Endothelial cell of umbilical vein (primary cell): ENCODE measurements at regions not wholly inside any gene's neighbourhood (a gene's known extent, or its start where the extent isn't known, plus 50 kb on each side); places are given as distances from the start of the nearest gene placed in this dataset.

Experiments
- BruUV-seq: library from RNA; stranded (reverse); fragments of 400-500 nt; replicated peaks from 2 replicates; lab custom pipeline; 2021; lab: Mats Ljungman, UMichigan
- CTCF ChIA-PET: fragments of 300-600, 350-600 bp; sonication (Branson Sonifier 250); formaldehyde crosslinking; loops from one replicate; lab custom pipeline; 2021; ENCODE audit warnings: antibody characterized with exemption, inconsistent platforms; lab: Charles Lee
- POLR2A ChIA-PET: fragments of 300-600, 350-600 bp; sonication (Branson Sonifier 250); formaldehyde crosslinking; loops from one replicate; lab custom pipeline; 2021; ENCODE audit warnings: antibody characterized with exemption, inconsistent platforms; lab: Charles Lee
- DNase-seq: peaks from one replicate; pipeline ENCODE4 v3.0.0-alpha.2; 2011; ENCODE audit warnings: low read depth, low spot score
- FAIRE-seq: peaks from 2 replicates; lab custom pipeline; 2011; peaks lifted over from hg19 to GRCh38; lab: Jason Lieb, UNC
- H2AFZ ChIP-seq: 2 replicates; pipeline ENCODE4 v1.6.0; 2012; ENCODE audit warnings: low read depth, low read length, control low read depth, inconsistent platforms
- H3K27ac ChIP-seq: 2 replicates; pipeline ENCODE4 v1.5.1; 2011; ENCODE audit warnings: low read depth, mild to moderate bottlenecking, control low read depth, low read length, moderate library complexity; ENCODE audit not compliant: insufficient read depth
- H3K27me3 ChIP-seq, 2 experiments: 2 replicates each; pipeline versions ENCODE4 v1.6.0 to v1.6.1; 2011; ENCODE audit warnings: low read length in 2 of 2, mixed read lengths in 1 of 2; ENCODE audit not compliant: control insufficient read depth in 2 of 2, insufficient read depth in 2 of 2
- H3K36me3 ChIP-seq, 2 experiments: 2 replicates in 1 of 2; 3 replicates in 1 of 2; pipeline ENCODE4 v1.5.1; 2011; ENCODE audit warnings: low read length in 2 of 2, mild to moderate bottlenecking in 1 of 2, moderate library complexity in 1 of 2; ENCODE audit not compliant: control insufficient read depth in 2 of 2, insufficient read depth in 2 of 2; ENCODE audit errors: extremely low read depth in 1 of 2
- H3K4me1 ChIP-seq: 3 replicates; pipeline ENCODE4 v1.5.1; 2011; ENCODE audit warnings: mild to moderate bottlenecking, low read length; ENCODE audit not compliant: control insufficient read depth, insufficient read depth; ENCODE audit errors: extremely low read depth
- H3K4me2 ChIP-seq: 2 replicates; pipeline ENCODE4 v1.6.1; 2011; ENCODE audit warnings: low read length, control low read depth, mixed read lengths; ENCODE audit not compliant: insufficient read depth
- H3K4me3 ChIP-seq, 3 experiments: fragments of 200-600 bp in 1 of 3; sonication (generic), shearing (Covaris generic) in 1 of 3; replicated peaks in 1 of 3; 2 replicates each; pipeline ENCODE4 v1.5.1; 2011 to 2016; ENCODE audit warnings: control low read depth in 3 of 3, low read length in 3 of 3, mild to moderate bottlenecking in 2 of 3, inconsistent platforms in 1 of 3, low read depth in 1 of 3, moderate library complexity in 1 of 3; ENCODE audit not compliant: insufficient read depth in 1 of 3
- H3K79me2 ChIP-seq: 2 replicates; pipeline ENCODE4 v1.6.0; 2012; ENCODE audit warnings: low read length, inconsistent platforms; ENCODE audit not compliant: control insufficient read depth, insufficient read depth
- H3K9ac ChIP-seq: replicated peaks from 2 replicates; pipeline ENCODE3; 2011; ENCODE audit warnings: low read length, control low read depth; ENCODE audit not compliant: insufficient read depth; ENCODE audit errors: extremely low read depth
- H3K9me1 ChIP-seq: replicated peaks from 3 replicates; pipeline ENCODE4 v1.6.0; 2011; ENCODE audit warnings: mild to moderate bottlenecking, low read length; ENCODE audit not compliant: control insufficient read depth, insufficient read depth; ENCODE audit errors: extremely low read depth
- H3K9me3 ChIP-seq: replicated peaks from 2 replicates; pipeline ENCODE4 v1.5.1; 2012; ENCODE audit warnings: low read length, inconsistent platforms; ENCODE audit not compliant: control insufficient read depth, insufficient read depth
- H4K20me1 ChIP-seq: replicated peaks from 2 replicates; pipeline ENCODE3; 2011; ENCODE audit warnings: mild to moderate bottlenecking, low read length; ENCODE audit not compliant: control insufficient read depth, insufficient read depth; ENCODE audit errors: extremely low read depth
- EZH2 ChIP-seq: IDR thresholded peaks from 2 replicates; pipeline ENCODE4 v1.6.1; 2012; ENCODE audit warnings: borderline replicate concordance, low read depth, mild to moderate bottlenecking, moderate library complexity, low read length, inconsistent platforms; ENCODE audit not compliant: severe bottlenecking
- FOS ChIP-seq: IDR thresholded peaks from 2 replicates; pipeline ENCODE4 v1.6.1; 2011; ENCODE audit warnings: mild to moderate bottlenecking, low read length, moderate library complexity, borderline replicate concordance; ENCODE audit not compliant: insufficient read depth
- GATA2 ChIP-seq: IDR thresholded peaks from 2 replicates; pipeline ENCODE4 v1.7.0; 2011; ENCODE audit warnings: low read depth, mild to moderate bottlenecking, moderate library complexity, mixed read lengths, low read length; ENCODE audit not compliant: insufficient read length, insufficient read depth
- JUN ChIP-seq: IDR thresholded peaks from 2 replicates; pipeline ENCODE4 v1.6.1; 2011; ENCODE audit warnings: borderline replicate concordance, low read depth; ENCODE audit not compliant: insufficient read length, insufficient read depth
- MAX ChIP-seq: IDR thresholded peaks from 2 replicates; pipeline ENCODE4 v1.6.1; 2011; ENCODE audit not compliant: insufficient read depth, insufficient read length
- MYC ChIP-seq: IDR thresholded peaks from one replicate; pipeline ENCODE4 v1.6.1; 2011; ENCODE audit warnings: mild to moderate bottlenecking, low read depth, low read length
- POLR2A ChIP-seq: IDR thresholded peaks from 2 replicates; pipeline ENCODE4 v1.6.1; 2012; ENCODE audit warnings: low read depth, mild to moderate bottlenecking, control low read depth, low read length
- POLR2AphosphoS5 ChIP-seq: IDR thresholded peaks from 2 replicates; pipeline ENCODE4 v1.6.1; 2012; ENCODE audit warnings: low read depth, mild to moderate bottlenecking, control low read depth, low read length, moderate library complexity; ENCODE audit not compliant: insufficient read depth
- dilution Hi-C: fragments of 300-500 bp; cut with MboI; formaldehyde crosslinking; loops from one replicate; pipeline ENCODE4 v1.15.0; 2019; ENCODE audit warnings: low sequenced_read_pairs; ENCODE audit not compliant: extremely low pct_ligation_motif_present
- intact Hi-C: fragments of 100-400 bp; cut with micrococcal nuclease; formaldehyde crosslinking; loops from one replicate; pipeline ENCODE4 v1.10.0; 2022
- TF ChIP-seq, protein P1 (sequence below), 2 donors: IDR thresholded peaks; 1 replicate in 1 of 2; 2 replicates in 1 of 2; pipeline ENCODE4 v1.5.1; 2011; ENCODE audit warnings: low read length in 2 of 2, mild to moderate bottlenecking in 2 of 2, moderate library complexity in 2 of 2, control low read depth in 1 of 2, inconsistent platforms in 1 of 2, low read depth in 1 of 2; ENCODE audit not compliant: insufficient read depth in 1 of 2; ENCODE audit errors: extremely low read depth in 1 of 2

DNA sequence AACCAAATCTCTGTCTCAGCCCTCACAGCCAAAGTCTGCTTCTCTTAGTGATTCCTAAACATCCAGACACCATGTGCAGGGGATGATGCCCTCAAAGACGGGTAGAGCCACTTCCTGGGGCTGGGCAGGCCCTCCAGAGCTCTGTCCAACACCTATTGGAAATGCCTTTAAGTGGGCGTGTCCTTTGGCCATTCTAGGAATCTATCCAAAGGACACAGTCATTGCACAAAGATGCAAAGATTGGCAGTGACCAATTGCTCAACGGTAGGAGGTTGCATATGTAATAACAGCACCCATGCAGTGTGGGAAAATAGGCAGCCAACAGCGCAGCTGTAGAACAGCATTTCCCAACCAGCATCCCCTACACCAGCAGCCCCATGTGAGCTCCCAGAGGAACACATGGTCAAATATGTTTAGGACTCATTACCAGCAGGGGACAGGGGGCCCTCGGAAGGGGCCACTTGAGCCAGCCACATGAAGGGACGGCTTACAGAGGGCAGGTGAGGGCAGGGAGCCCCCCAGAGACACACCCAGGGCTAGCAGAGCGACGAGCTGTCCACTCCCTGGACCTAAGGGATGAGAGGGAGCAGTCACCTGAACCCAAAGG, 142.8 kb upstream of the IQSEC1 start:
- Histone ChIP-seq H3K9ac (no peak overlapping the region), H3K27me3 (no peaks in the 10 kb centered on the region), H3K4me3 (no peak overlapping the region), H3K4me1 (no peaks in the 10 kb centered on the region), H3K9me1 (no peaks in the 10 kb centered on the region), H3K36me3 (no peaks in the 10 kb centered on the region), H3K79me2 (no peaks in the 10 kb centered on the region), H3K9me3 (no peaks in the 10 kb centered on the region), H3K27ac (no peak overlapping the region), H4K20me1 (no peaks in the 10 kb centered on the region), H3K4me2 (no peak overlapping the region), H2AFZ (no peak overlapping the region)
- POLR2A ChIA-PET = interaction anchor here (0.5 kb wide), 1 partner anchor 25 kb away, joined by 4 read pairs; no protein-coding TSS in a partner anchor
- CTCF ChIA-PET = no interaction called here
- TF ChIP-seq FOS (no peak), GATA2 (no peak), MAX (no peak), POLR2A (no peak), POLR2AphosphoS5 (no peak), EZH2 (no peak), JUN (no peak), MYC (no peak)
- TF ChIP-seq, protein P1, sequence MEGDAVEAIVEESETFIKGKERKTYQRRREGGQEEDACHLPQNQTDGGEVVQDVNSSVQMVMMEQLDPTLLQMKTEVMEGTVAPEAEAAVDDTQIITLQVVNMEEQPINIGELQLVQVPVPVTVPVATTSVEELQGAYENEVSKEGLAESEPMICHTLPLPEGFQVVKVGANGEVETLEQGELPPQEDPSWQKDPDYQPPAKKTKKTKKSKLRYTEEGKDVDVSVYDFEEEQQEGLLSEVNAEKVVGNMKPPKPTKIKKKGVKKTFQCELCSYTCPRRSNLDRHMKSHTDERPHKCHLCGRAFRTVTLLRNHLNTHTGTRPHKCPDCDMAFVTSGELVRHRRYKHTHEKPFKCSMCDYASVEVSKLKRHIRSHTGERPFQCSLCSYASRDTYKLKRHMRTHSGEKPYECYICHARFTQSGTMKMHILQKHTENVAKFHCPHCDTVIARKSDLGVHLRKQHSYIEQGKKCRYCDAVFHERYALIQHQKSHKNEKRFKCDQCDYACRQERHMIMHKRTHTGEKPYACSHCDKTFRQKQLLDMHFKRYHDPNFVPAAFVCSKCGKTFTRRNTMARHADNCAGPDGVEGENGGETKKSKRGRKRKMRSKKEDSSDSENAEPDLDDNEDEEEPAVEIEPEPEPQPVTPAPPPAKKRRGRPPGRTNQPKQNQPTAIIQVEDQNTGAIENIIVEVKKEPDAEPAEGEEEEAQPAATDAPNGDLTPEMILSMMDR (IDR thresholded peaks at IDR 0.05; ENCODE audit: extremely low read depth in 1 of 2, insufficient read depth in 1 of 2, low read depth in 1 of 2, low read length in 2 of 2) = no peak
- BruUV-seq = no TSS peak
- intact Hi-C loops = no loop called here
- dilution Hi-C loops = no loop called here
- no peak for DNase-seq
- FAIRE-seq = no peak
